ENCODE measurements at regions not wholly inside any gene's neighbourhood (a gene's known extent, or its start where the extent isn't known, plus 50 kb on each side); places are given as distances from the start of the nearest gene placed in this dataset.

GRCh38 chr13:84131249-84131648, 249.0 kb upstream of the SLITRK1 start:
- Mint-ChIP-seq H3K36me3 (peaks cover 2% of the 10 kb centered on the region; the same call in 1 of the 2 replicates), H3K4me1 (no peaks in the 10 kb centered on the region), H3K27me3 (ENCODE audit: low read depth) (no peaks in the 10 kb centered on the region; the same call in 1 of the 2 replicates), H3K27ac (no peak overlapping the region), H3K4me3 (no peak overlapping the region), H3K9me3 (peaks cover 8% of the 10 kb centered on the region; the same call in 1 of the 2 replicates)
- CTCF ChIA-PET, result no interaction called here
- TF ChIP-seq ZMAT4 (CRISPR knock-in tag; IDR thresholded peaks at IDR 0.05) (no peak), IRF2 (CRISPR knock-in tag; IDR thresholded peaks at IDR 0.05; ENCODE audit: borderline replicate concordance, low read depth) (no peak), NR3C1 (CRISPR knock-in tag; conservative IDR thresholded peaks at IDR 0.05; ENCODE audit: low read depth) (no peak), ZNF232 (CRISPR knock-in tag; IDR thresholded peaks at IDR 0.05) (no peak), NFATC4 (CRISPR knock-in tag; IDR thresholded peaks at IDR 0.05) (no peak)
- ATAC-seq (no peak), DNase-seq (ENCODE audit: low spot score) (no peak)
- POLR2A ChIA-PET, result no interaction called here

DNA sequence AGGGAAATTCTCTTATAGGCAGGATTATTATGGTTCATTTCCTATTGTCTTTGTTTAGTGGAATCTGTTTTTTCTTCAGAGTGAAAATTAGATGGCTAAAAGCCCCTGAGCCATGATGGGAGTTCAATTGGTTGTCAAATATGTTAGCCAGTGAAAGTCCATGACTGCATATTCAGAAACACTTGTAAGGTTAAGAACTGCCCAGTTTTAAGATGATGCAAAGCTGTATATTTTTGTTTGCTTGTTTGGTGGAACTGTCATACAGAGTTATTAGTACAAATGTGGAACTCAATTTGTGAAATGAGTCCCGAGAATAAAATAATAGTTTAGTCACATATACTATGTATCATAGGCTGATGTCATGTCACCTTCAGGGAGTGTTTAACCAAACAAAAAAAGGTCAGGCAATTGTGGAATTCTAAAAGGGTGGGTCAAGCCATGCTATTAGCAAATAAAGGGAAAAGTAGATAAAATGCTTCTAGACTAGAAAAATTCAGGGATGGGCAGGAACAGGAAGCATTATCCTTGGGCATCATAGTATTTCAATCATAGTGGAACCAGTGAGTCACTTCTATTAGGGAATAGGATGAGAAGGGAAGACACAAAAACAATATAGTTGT, 248.3 kb upstream of the SLITRK1 start:
- Mint-ChIP-seq H3K36me3 (peaks cover 2% of the 10 kb centered on the region; the same call in 1 of the 2 replicates), H3K27ac (no peak overlapping the region), H3K27me3 (ENCODE audit: low read depth) (no peaks in the 10 kb centered on the region; the same call in 1 of the 2 replicates), H3K4me3 (no peak overlapping the region), H3K4me1 (no peaks in the 10 kb centered on the region), H3K9me3 (peaks cover 8% of the 10 kb centered on the region; the same call in 1 of the 2 replicates)
- ATAC-seq, result no peak
- CTCF ChIA-PET, result no interaction called here
- POLR2A ChIA-PET, result no interaction called here
- TF ChIP-seq CREM (CRISPR knock-in tag; IDR thresholded peaks at IDR 0.05), result no peak
- DNase-seq (ENCODE audit: low spot score), result no peak

DNA sequence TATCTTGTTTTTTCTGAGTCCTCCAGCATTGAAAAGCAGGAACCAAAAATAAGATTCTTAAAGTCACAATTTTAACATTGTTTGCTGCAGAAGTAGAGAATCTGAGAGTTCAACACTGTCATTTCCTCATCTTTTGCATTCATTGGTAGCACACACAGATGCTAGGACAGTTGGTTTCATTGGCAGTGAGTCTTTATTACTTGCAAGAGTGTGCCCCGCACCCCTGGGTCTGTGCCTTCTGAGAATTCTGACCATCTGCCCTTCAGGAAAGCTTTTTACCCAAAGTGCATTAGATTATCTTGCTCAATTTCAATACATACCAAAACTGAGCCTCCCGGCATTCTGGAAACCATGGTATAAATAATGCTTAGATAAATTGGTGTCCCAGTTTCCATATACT, 247.7 kb upstream of the SLITRK1 start:
- TF ChIP-seq, protein P1, sequence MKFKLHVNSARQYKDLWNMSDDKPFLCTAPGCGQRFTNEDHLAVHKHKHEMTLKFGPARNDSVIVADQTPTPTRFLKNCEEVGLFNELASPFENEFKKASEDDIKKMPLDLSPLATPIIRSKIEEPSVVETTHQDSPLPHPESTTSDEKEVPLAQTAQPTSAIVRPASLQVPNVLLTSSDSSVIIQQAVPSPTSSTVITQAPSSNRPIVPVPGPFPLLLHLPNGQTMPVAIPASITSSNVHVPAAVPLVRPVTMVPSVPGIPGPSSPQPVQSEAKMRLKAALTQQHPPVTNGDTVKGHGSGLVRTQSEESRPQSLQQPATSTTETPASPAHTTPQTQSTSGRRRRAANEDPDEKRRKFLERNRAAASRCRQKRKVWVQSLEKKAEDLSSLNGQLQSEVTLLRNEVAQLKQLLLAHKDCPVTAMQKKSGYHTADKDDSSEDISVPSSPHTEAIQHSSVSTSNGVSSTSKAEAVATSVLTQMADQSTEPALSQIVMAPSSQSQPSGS (CRISPR knock-in tag; IDR thresholded peaks at IDR 0.05; ENCODE audit: borderline replicate concordance, low read depth), result no peak
- no peak for TF ChIP-seq NR1H2 (CRISPR knock-in tag; IDR thresholded peaks at IDR 0.05)
- POLR2A ChIA-PET, result no interaction called here
- DNase-seq (ENCODE audit: low spot score), result no peak
- Mint-ChIP-seq H3K36me3 (peaks cover 2% of the 10 kb centered on the region; the same call in 1 of the 2 replicates), H3K27me3 (ENCODE audit: low read depth) (no peaks in the 10 kb centered on the region; the same call in 1 of the 2 replicates), H3K4me3 (no peak overlapping the region), H3K27ac (no peak overlapping the region), H3K4me1 (no peaks in the 10 kb centered on the region), H3K9me3 (peaks cover 8% of the 10 kb centered on the region; the same call in 1 of the 2 replicates)
- CTCF ChIA-PET, result no interaction called here
- ATAC-seq, result no peak

- ChIA-PET CTCF (interaction anchor here (0.5 kb wide), 1 partner anchor 297 kb away, joined by 4 read pairs; no protein-coding TSS in a partner anchor), POLR2A (no interaction called here)
- TF ChIP-seq FOXJ3 (CRISPR knock-in tag; IDR thresholded peaks at IDR 0.05; ENCODE audit: borderline replicate concordance) (no peak), ETV6 (CRISPR knock-in tag; IDR thresholded peaks at IDR 0.05) (no peak), MXD4 (CRISPR knock-in tag; IDR thresholded peaks at IDR 0.05; ENCODE audit: borderline replicate concordance) (no peak), SMAD4 (CRISPR knock-in tag; IDR thresholded peaks at IDR 0.05) (no peak), ZBTB21 (CRISPR knock-in tag; IDR thresholded peaks at IDR 0.05; ENCODE audit: borderline replicate concordance) (no peak)
- Mint-ChIP-seq H3K27ac (no peak overlapping the region), H3K4me1 (no peaks in the 10 kb centered on the region), H3K36me3 (no peaks in the 10 kb centered on the region), H3K4me3 (no peak overlapping the region), H3K9me3 (0 out of 2 replicates have a peak, but pooled peaks cover 4% of the 10 kb centered on the region), H3K27me3 (ENCODE audit: low read depth) (no peaks in the 10 kb centered on the region; the same call in 1 of the 2 replicates)
- ATAC-seq (no peak), DNase-seq (ENCODE audit: low spot score) (no peak)
These were observed 245.4 kb upstream of the SLITRK1 start for GRCh38 chr13:84127597-84128128.

- no peak overlapping the region for H3K4me3 Mint-ChIP-seq
- ATAC-seq, result no peak
- H3K4me1 Mint-ChIP-seq, result peaks cover 1% of the 10 kb centered on the region
- ChIA-PET CTCF (interaction anchor here (0.5 kb wide), 1 partner anchor 296 kb away, joined by 4 read pairs; no protein-coding TSS in a partner anchor), POLR2A (no interaction called here)
- no peak for DNase-seq (ENCODE audit: low spot score)
- no peak for TF ChIP-seq ZMAT4 (CRISPR knock-in tag; IDR thresholded peaks at IDR 0.05)
- TF ChIP-seq, protein P2, sequence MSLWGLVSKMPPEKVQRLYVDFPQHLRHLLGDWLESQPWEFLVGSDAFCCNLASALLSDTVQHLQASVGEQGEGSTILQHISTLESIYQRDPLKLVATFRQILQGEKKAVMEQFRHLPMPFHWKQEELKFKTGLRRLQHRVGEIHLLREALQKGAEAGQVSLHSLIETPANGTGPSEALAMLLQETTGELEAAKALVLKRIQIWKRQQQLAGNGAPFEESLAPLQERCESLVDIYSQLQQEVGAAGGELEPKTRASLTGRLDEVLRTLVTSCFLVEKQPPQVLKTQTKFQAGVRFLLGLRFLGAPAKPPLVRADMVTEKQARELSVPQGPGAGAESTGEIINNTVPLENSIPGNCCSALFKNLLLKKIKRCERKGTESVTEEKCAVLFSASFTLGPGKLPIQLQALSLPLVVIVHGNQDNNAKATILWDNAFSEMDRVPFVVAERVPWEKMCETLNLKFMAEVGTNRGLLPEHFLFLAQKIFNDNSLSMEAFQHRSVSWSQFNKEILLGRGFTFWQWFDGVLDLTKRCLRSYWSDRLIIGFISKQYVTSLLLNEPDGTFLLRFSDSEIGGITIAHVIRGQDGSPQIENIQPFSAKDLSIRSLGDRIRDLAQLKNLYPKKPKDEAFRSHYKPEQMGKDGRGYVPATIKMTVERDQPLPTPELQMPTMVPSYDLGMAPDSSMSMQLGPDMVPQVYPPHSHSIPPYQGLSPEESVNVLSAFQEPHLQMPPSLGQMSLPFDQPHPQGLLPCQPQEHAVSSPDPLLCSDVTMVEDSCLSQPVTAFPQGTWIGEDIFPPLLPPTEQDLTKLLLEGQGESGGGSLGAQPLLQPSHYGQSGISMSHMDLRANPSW (CRISPR knock-in tag; conservative IDR thresholded peaks at IDR 0.05; ENCODE audit: low read depth), result no peak
- TF ChIP-seq ZNF138 (CRISPR knock-in tag; conservative IDR thresholded peaks at IDR 0.05), result no peak
- TF ChIP-seq ATF3 (CRISPR knock-in tag; conservative IDR thresholded peaks at IDR 0.05), result no peak
- H3K9me3 Mint-ChIP-seq, result 0 out of 2 replicates have a peak, but pooled peaks cover 4% of the 10 kb centered on the region
- no peak overlapping the region for H3K27ac Mint-ChIP-seq
- H3K36me3 Mint-ChIP-seq, result no peaks in the 10 kb centered on the region
- no peaks in the 10 kb centered on the region; the same call in 1 of the 2 replicates for H3K27me3 Mint-ChIP-seq (ENCODE audit: low read depth)
These were observed 244.4 kb upstream of the SLITRK1 start for GRCh38 chr13:84126671-84127171.
